ENCODE measurements at regions not wholly inside any gene's neighbourhood (a gene's known extent, or its start where the extent isn't known, plus 50 kb on each side); places are given as distances from the start of the nearest gene placed in this dataset.

- TF ChIP-seq, protein P1, sequence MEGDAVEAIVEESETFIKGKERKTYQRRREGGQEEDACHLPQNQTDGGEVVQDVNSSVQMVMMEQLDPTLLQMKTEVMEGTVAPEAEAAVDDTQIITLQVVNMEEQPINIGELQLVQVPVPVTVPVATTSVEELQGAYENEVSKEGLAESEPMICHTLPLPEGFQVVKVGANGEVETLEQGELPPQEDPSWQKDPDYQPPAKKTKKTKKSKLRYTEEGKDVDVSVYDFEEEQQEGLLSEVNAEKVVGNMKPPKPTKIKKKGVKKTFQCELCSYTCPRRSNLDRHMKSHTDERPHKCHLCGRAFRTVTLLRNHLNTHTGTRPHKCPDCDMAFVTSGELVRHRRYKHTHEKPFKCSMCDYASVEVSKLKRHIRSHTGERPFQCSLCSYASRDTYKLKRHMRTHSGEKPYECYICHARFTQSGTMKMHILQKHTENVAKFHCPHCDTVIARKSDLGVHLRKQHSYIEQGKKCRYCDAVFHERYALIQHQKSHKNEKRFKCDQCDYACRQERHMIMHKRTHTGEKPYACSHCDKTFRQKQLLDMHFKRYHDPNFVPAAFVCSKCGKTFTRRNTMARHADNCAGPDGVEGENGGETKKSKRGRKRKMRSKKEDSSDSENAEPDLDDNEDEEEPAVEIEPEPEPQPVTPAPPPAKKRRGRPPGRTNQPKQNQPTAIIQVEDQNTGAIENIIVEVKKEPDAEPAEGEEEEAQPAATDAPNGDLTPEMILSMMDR (IDR thresholded peaks at IDR 0.05 in 4 of 5, conservative IDR thresholded peaks at IDR 0.05 in 1 of 5) = no peak
- no peak for TF ChIP-seq POLR2A (IDR thresholded peaks at IDR 0.05)
These were observed 370.6 kb upstream of the PROX1 start for GRCh38 chr1:213617133-213617532.
